ENCODE measurements at regions not wholly inside any gene's neighbourhood (a gene's known extent, or its start where the extent isn't known, plus 50 kb on each side); places are given as distances from the start of the nearest gene placed in this dataset.

GRCh38 chr1:8094481-8095241 is 68.6 kb upstream of the ERRFI1 start (continued):
- no peak for TF ChIP-seq ZBTB40 (IDR thresholded peaks at IDR 0.05)
- no peak for TF ChIP-seq ZBTB40 (CRISPR knock-in tag; IDR thresholded peaks at IDR 0.05)
- no peak for TF ChIP-seq HOXA7 (CRISPR knock-in tag; IDR thresholded peaks at IDR 0.05)
- no peak for TF ChIP-seq TGIF2 (CRISPR knock-in tag; IDR thresholded peaks at IDR 0.05)
- no peak for TF ChIP-seq ZNF468 (CRISPR knock-in tag; IDR thresholded peaks at IDR 0.05)
- TF ChIP-seq ZNF749 (CRISPR knock-in tag; IDR thresholded peaks at IDR 0.05; ENCODE audit: borderline replicate concordance), result no peak
- no peak for TF ChIP-seq ZFX (CRISPR knock-in tag; IDR thresholded peaks at IDR 0.05; ENCODE audit: low read depth)
- TF ChIP-seq NRL (CRISPR knock-in tag; IDR thresholded peaks at IDR 0.05; ENCODE audit: borderline replicate concordance), result no peak
- no peak for TF ChIP-seq DNMT3B (CRISPR knock-in tag; conservative IDR thresholded peaks at IDR 0.05)
- TF ChIP-seq ZNF556 (CRISPR knock-in tag; IDR thresholded peaks at IDR 0.05; ENCODE audit: borderline replicate concordance), result no peak
- peak; percentile 48; the same call in 1 of the 2 replicates for TF ChIP-seq MIER2 (CRISPR knock-in tag; IDR thresholded peaks at IDR 0.05)
- TF ChIP-seq ZNF792 (CRISPR knock-in tag; IDR thresholded peaks at IDR 0.05), result 0 out of 2 replicates have a peak, but pooled peaks have one; percentile 42
- TF ChIP-seq NR2F6 (IDR thresholded peaks at IDR 0.05), result 0 out of 2 replicates have a peak, but pooled peaks have one; percentile 23
- TF ChIP-seq NR2F6 (CRISPR knock-in tag; IDR thresholded peaks at IDR 0.05), result peak; percentile 51
- TF ChIP-seq, protein P1, sequence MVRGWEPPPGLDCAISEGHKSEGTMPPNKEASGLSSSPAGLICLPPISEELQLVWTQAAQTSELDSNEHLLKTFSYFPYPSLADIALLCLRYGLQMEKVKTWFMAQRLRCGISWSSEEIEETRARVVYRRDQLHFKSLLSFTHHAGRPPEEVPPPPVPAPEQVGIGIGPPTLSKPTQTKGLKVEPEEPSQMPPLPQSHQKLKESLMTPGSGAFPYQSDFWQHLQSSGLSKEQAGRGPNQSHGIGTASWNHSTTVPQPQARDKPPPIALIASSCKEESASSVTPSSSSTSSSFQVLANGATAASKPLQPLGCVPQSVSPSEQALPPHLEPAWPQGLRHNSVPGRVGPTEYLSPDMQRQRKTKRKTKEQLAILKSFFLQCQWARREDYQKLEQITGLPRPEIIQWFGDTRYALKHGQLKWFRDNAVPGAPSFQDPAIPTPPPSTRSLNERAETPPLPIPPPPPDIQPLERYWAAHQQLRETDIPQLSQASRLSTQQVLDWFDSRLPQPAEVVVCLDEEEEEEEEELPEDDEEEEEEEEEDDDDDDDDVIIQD (CRISPR knock-in tag; IDR thresholded peaks at IDR 0.05; ENCODE audit: low read depth), result peak; percentile 75
- TF ChIP-seq, protein P2, sequence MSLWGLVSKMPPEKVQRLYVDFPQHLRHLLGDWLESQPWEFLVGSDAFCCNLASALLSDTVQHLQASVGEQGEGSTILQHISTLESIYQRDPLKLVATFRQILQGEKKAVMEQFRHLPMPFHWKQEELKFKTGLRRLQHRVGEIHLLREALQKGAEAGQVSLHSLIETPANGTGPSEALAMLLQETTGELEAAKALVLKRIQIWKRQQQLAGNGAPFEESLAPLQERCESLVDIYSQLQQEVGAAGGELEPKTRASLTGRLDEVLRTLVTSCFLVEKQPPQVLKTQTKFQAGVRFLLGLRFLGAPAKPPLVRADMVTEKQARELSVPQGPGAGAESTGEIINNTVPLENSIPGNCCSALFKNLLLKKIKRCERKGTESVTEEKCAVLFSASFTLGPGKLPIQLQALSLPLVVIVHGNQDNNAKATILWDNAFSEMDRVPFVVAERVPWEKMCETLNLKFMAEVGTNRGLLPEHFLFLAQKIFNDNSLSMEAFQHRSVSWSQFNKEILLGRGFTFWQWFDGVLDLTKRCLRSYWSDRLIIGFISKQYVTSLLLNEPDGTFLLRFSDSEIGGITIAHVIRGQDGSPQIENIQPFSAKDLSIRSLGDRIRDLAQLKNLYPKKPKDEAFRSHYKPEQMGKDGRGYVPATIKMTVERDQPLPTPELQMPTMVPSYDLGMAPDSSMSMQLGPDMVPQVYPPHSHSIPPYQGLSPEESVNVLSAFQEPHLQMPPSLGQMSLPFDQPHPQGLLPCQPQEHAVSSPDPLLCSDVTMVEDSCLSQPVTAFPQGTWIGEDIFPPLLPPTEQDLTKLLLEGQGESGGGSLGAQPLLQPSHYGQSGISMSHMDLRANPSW (CRISPR knock-in tag; IDR thresholded peaks at IDR 0.05; ENCODE audit: borderline replicate concordance), result no peak
- TF ChIP-seq SOX13 (IDR thresholded peaks at IDR 0.05), result no peak
- peak in 1 of 2 experiments; percentile 77; a peak in 2 of 4 replicates for TF ChIP-seq SOX13 (CRISPR knock-in tag; conservative IDR thresholded peaks at IDR 0.05 in 1 of 2, IDR thresholded peaks at IDR 0.05 in 1 of 2)
